Neuronal stem cell (in vitro differentiated cells): ENCODE measurements at regions not wholly inside any gene's neighbourhood (a gene's known extent, or its start where the extent isn't known, plus 50 kb on each side); places are given as distances from the start of the nearest gene placed in this dataset.

Experiments used
- DNase-seq: peaks from one replicate; pipeline ENCODE4 v3.0.0-alpha.2; 2013; ENCODE audit warnings: low spot score
- H2AFZ ChIP-seq: one replicate; pipeline ENCODE4 v1.6.1; 2013; ENCODE audit warnings: mild to moderate bottlenecking, low read length, inconsistent platforms
- H2AK5ac ChIP-seq: 2 replicates; pipeline ENCODE4 v1.6.1; 2013; ENCODE audit warnings: low read depth, mild to moderate bottlenecking, inconsistent platforms, low read length, moderate library complexity, mixed read lengths
- H2BK120ac ChIP-seq: 2 replicates; pipeline ENCODE4 v1.6.1; 2013; ENCODE audit warnings: low read depth, mild to moderate bottlenecking, inconsistent platforms, low read length, moderate library complexity, mixed read lengths
- H2BK12ac ChIP-seq: one replicate; pipeline ENCODE4 v1.6.1; 2013; ENCODE audit warnings: low read length, inconsistent platforms
- H2BK15ac ChIP-seq: 2 replicates; pipeline ENCODE4 v1.6.1; 2013; ENCODE audit warnings: mild to moderate bottlenecking, low read length, inconsistent platforms, mixed read lengths
- H2BK5ac ChIP-seq: one replicate; pipeline ENCODE4 v1.6.1; 2013; ENCODE audit warnings: inconsistent platforms, mild to moderate bottlenecking, low read length, moderate library complexity
- H3K14ac ChIP-seq: one replicate; pipeline ENCODE4 v1.6.1; 2013; ENCODE audit warnings: low read length, inconsistent platforms
- H3K18ac ChIP-seq: 2 replicates; pipeline ENCODE4 v1.6.1; 2013; ENCODE audit warnings: low read length, inconsistent platforms
- H3K23ac ChIP-seq: 2 replicates; pipeline ENCODE4 v1.6.1; 2013; ENCODE audit warnings: low read depth, mild to moderate bottlenecking, mixed read lengths, low read length, inconsistent platforms; ENCODE audit not compliant: poor library complexity
- H3K27ac ChIP-seq: replicated peaks from 3 replicates; pipeline ENCODE4 v1.5.1; 2013; ENCODE audit warnings: low read length, inconsistent platforms
- H3K27me3 ChIP-seq, 3 experiments: 2 replicates each; pipeline ENCODE4 v1.6.1; 2013; ENCODE audit warnings: low read length in 3 of 3, mild to moderate bottlenecking in 2 of 3, inconsistent platforms in 1 of 3, low read depth in 1 of 3, mixed read lengths in 1 of 3, moderate library complexity in 1 of 3; ENCODE audit not compliant: control insufficient read depth in 3 of 3, insufficient read depth in 3 of 3
- H3K36me3 ChIP-seq, 2 donors: replicated peaks in 1 of 2; 2 replicates each; pipeline ENCODE4 v1.6.1; 2013; ENCODE audit warnings: low read length in 2 of 2; ENCODE audit not compliant: control insufficient read depth in 2 of 2, insufficient read depth in 2 of 2
- H3K4ac ChIP-seq: 2 replicates; pipeline ENCODE4 v1.6.1; 2013; ENCODE audit warnings: inconsistent platforms, mild to moderate bottlenecking, low read length, moderate library complexity
- H3K4me1 ChIP-seq, 2 donors: 1 replicate in 1 of 2; 2 replicates in 1 of 2; pipeline ENCODE4 v1.6.1; 2013; ENCODE audit warnings: low read length in 2 of 2, low read depth in 1 of 2; ENCODE audit not compliant: control insufficient read depth in 2 of 2, insufficient read depth in 1 of 2
- H3K4me2 ChIP-seq: one replicate; pipeline ENCODE4 v1.6.1; 2013; ENCODE audit warnings: mild to moderate bottlenecking, low read length, inconsistent platforms; ENCODE audit not compliant: insufficient read depth, poor library complexity, severe bottlenecking
- H3K4me3 ChIP-seq, 2 donors: 2 replicates each; pipeline ENCODE4 v1.5.1; 2013; ENCODE audit warnings: low read length in 2 of 2, mild to moderate bottlenecking in 2 of 2, inconsistent platforms in 1 of 2, moderate library complexity in 1 of 2
- H3K79me1 ChIP-seq: one replicate; pipeline ENCODE4 v1.6.1; 2013; ENCODE audit warnings: low read depth, mild to moderate bottlenecking, inconsistent platforms, low read length, moderate library complexity
- H3K9ac ChIP-seq: one replicate; pipeline ENCODE4 v1.6.1; 2013; ENCODE audit warnings: mild to moderate bottlenecking, low read depth, low read length, inconsistent platforms; ENCODE audit not compliant: poor library complexity
- H3K9me3 ChIP-seq, 2 donors: replicated peaks in 1 of 2; 2 replicates each; pipeline versions ENCODE3 to v1.6.1; 2013; ENCODE audit warnings: low read length in 2 of 2, mild to moderate bottlenecking in 2 of 2, inconsistent platforms in 1 of 2, low read depth in 1 of 2, mixed read lengths in 1 of 2, moderate library complexity in 1 of 2; ENCODE audit not compliant: control insufficient read depth in 2 of 2, insufficient read depth in 1 of 2
- H4K8ac ChIP-seq: one replicate; pipeline ENCODE4 v1.6.1; 2013; ENCODE audit warnings: low read depth, mild to moderate bottlenecking, inconsistent platforms, low read length, moderate library complexity
- H4K91ac ChIP-seq: one replicate; pipeline ENCODE4 v1.6.1; 2013; ENCODE audit warnings: low read length, low read depth, mild to moderate bottlenecking, inconsistent platforms; ENCODE audit not compliant: poor library complexity
- WGBS, 2 donors: extraction: QIAGEN DNeasy Blood & Tissue Kit; methylation state at CpG; one replicate each; pipeline ENCODE4 v1.1.7; 2013; ENCODE audit warnings: missing lambda C conversion rate in 2 of 2, mixed read lengths in 1 of 2; ENCODE audit not compliant: insufficient read length in 2 of 2, insufficient replicate concordance in 1 of 2; ENCODE audit errors: extremely low coverage in 2 of 2; 5-methylcytosine and 5-hydroxymethylcytosine counted together

- H3K23ac ChIP-seq, result no peak overlapping the region
- no peak overlapping the region for H3K18ac ChIP-seq
- H3K27me3 ChIP-seq, result peaks cover 0 to 4% (median 0%) of the 10 kb centered on the region in 3 experiments
- no peak overlapping the region for H2AFZ ChIP-seq
- H2BK5ac ChIP-seq, result no peak overlapping the region
- H3K9ac ChIP-seq, result no peak overlapping the region
- WGBS, 2 donors, result no CpG with 5 or more reads among the region's 1 CpG
- H3K79me1 ChIP-seq, result no peaks in the 10 kb centered on the region
- H2BK15ac ChIP-seq, result no peak overlapping the region
- H2AK5ac ChIP-seq, result no peak overlapping the region
- H4K91ac ChIP-seq, result no peak overlapping the region
- no peak overlapping the region for H3K14ac ChIP-seq
- H3K36me3 ChIP-seq, result no peaks in the 10 kb centered on the region
- no peak overlapping the region for H3K4ac ChIP-seq
- DNase-seq, result no peak
- no peak overlapping the region for H2BK120ac ChIP-seq
- H3K4me3 ChIP-seq, result no peak overlapping the region
- no peak overlapping the region for H2BK12ac ChIP-seq
- no peak overlapping the region for H3K4me2 ChIP-seq
- H3K27ac ChIP-seq, result no peak overlapping the region
- H4K8ac ChIP-seq, result no peak overlapping the region
- H3K9me3 ChIP-seq, result no peaks in the 10 kb centered on the region
- no peaks in the 10 kb centered on the region for H3K4me1 ChIP-seq
These were observed 132.9 kb upstream of the TMEM47 start for GRCh38 chrX:34790026-34790425.

GRCh38 chrX:34805951-34806350 lies 136.6 kb upstream of the FAM47B start:
- no peaks in the 10 kb centered on the region for H3K36me3 ChIP-seq
- H3K18ac ChIP-seq, result no peak overlapping the region
- no peak overlapping the region for H2AK5ac ChIP-seq
- H4K91ac ChIP-seq, result no peak overlapping the region
- H2BK5ac ChIP-seq, result no peak overlapping the region
- no peak overlapping the region for H2BK12ac ChIP-seq
- no peak for DNase-seq
- H4K8ac ChIP-seq, result no peak overlapping the region
- no peak overlapping the region for H3K14ac ChIP-seq
- no peak overlapping the region for H3K27ac ChIP-seq
- no peaks in the 10 kb centered on the region for H3K9me3 ChIP-seq
- no peak overlapping the region for H2BK120ac ChIP-seq
- no peak overlapping the region for H3K23ac ChIP-seq
- no peak overlapping the region for H3K4me2 ChIP-seq
- no peaks in the 10 kb centered on the region for H3K79me1 ChIP-seq
- no peak overlapping the region for H3K4me3 ChIP-seq
- no peak overlapping the region for H3K9ac ChIP-seq
- no peaks in the 10 kb centered on the region for H3K27me3 ChIP-seq
- H2BK15ac ChIP-seq, result no peak overlapping the region
- H3K4ac ChIP-seq, result no peak overlapping the region
- no peak overlapping the region for H2AFZ ChIP-seq
- no peaks in the 10 kb centered on the region for H3K4me1 ChIP-seq
- WGBS, 2 donors, result no CpG with 5 or more reads among the region's 3 CpGs

- Histone ChIP-seq H3K27me3 (no peaks in the 10 kb centered on the region), H4K8ac (no peak overlapping the region), H3K4me1 (no peaks in the 10 kb centered on the region), H2BK15ac (no peak overlapping the region), H3K4ac (no peak overlapping the region), H3K4me2 (no peak overlapping the region), H3K9ac (no peak overlapping the region), H3K18ac (no peak overlapping the region), H2BK12ac (no peak overlapping the region), H3K27ac (no peak overlapping the region), H3K79me1 (no peaks in the 10 kb centered on the region), H3K9me3 (no peaks in the 10 kb centered on the region), H3K36me3 (no peaks in the 10 kb centered on the region), H2AK5ac (no peak overlapping the region), H2AFZ (no peak overlapping the region), H3K14ac (no peak overlapping the region), H2BK120ac (no peak overlapping the region), H2BK5ac (no peak overlapping the region), H4K91ac (no peak overlapping the region), H3K4me3 (no peak overlapping the region), H3K23ac (no peak overlapping the region)
- WGBS, 2 donors, result no CpG with 5 or more reads among the region's 5 CpGs
- no peak for DNase-seq
These were observed 133.5 kb upstream of the FAM47B start for GRCh38 chrX:34809096-34809495.

GRCh38 chrX:34810364-34810763 lies 132.2 kb upstream of the FAM47B start:
- H3K27ac ChIP-seq, result no peak overlapping the region
- no peak overlapping the region for H2BK12ac ChIP-seq
- H2BK120ac ChIP-seq, result no peak overlapping the region
- no peaks in the 10 kb centered on the region for H3K27me3 ChIP-seq
- H3K23ac ChIP-seq, result no peak overlapping the region
- no peaks in the 10 kb centered on the region for H3K9me3 ChIP-seq
- no peaks in the 10 kb centered on the region for H3K79me1 ChIP-seq
- H2BK5ac ChIP-seq, result no peak overlapping the region
- no peak overlapping the region for H3K4ac ChIP-seq
- no peaks in the 10 kb centered on the region for H3K36me3 ChIP-seq
- no peak overlapping the region for H3K18ac ChIP-seq
- no peaks in the 10 kb centered on the region for H3K4me1 ChIP-seq
- H3K4me2 ChIP-seq, result no peak overlapping the region
- H3K14ac ChIP-seq, result no peak overlapping the region
- H2BK15ac ChIP-seq, result no peak overlapping the region
- DNase-seq, result no peak
- no peak overlapping the region for H4K8ac ChIP-seq
- no peak overlapping the region for H4K91ac ChIP-seq
- no peak overlapping the region for H3K9ac ChIP-seq
- H2AFZ ChIP-seq, result no peak overlapping the region
- no peak overlapping the region for H3K4me3 ChIP-seq
- H2AK5ac ChIP-seq, result no peak overlapping the region
- no CpG with 5 or more reads among the region's 2 CpGs for WGBS, 2 donors
